Coronary artery (tissue), 2 donors: ENCODE measurements at regions not wholly inside any gene's neighbourhood (a gene's known extent, or its start where the extent isn't known, plus 50 kb on each side); places are given as distances from the start of the nearest gene placed in this dataset.
"Not testable (repeated sequence)": the region's sequence is repeated elsewhere in the genome, so short reads cannot be mapped to it uniquely, and the experiment has no call there.

Experiments used
- DNase-seq: peaks from one replicate; pipeline ENCODE4 v3.0.0-alpha.2; 2017; ENCODE audit warnings: low spot score
- H3K27ac ChIP-seq, 2 donors: fragments of 200-600 bp; sonication (generic); one replicate each; pipeline ENCODE4 v1.5.1; 2016 to 2019
- H3K4me3 ChIP-seq: fragments of 200-600 bp; sonication (generic); 2 replicates; pipeline ENCODE4 v1.5.1; 2016; ENCODE audit warnings: mild to moderate bottlenecking, moderate library complexity
- CTCF ChIP-seq: fragments of 200-600 bp; sonication (generic); IDR thresholded peaks from one replicate; pipeline ENCODE4 v1.5.1; 2019; ENCODE audit warnings: antibody characterized with exemption

- TF ChIP-seq CTCF = no peak
- Histone ChIP-seq H3K4me3 (no peak overlapping the region), H3K27ac (no peak overlapping the region)
- no peak for DNase-seq
Measured at GRCh38 chr18:47708206-47708605, 222.3 kb downstream of the SMAD2 start.

- TF ChIP-seq CTCF = no peak
- no peak overlapping the region for H3K27ac ChIP-seq
- no peak for DNase-seq
Measured at GRCh38 chr18:47701134-47701533, 229.3 kb downstream of the SMAD2 start.

GRCh38 chr18:47696870-47697269 is 233.6 kb downstream of the SMAD2 start:
- Histone ChIP-seq H3K27ac (no peak overlapping the region), H3K4me3 (no peak overlapping the region)
- no peak for DNase-seq
- TF ChIP-seq CTCF = no peak

More at GRCh38 chr18:47701134-47701533, 229.3 kb downstream of the SMAD2 start:
- H3K4me3 ChIP-seq = no peak overlapping the region

GRCh38 chr18:47691611-47692010 is 238.8 kb downstream of the SMAD2 start:
- no peak for DNase-seq
- no peak for TF ChIP-seq CTCF
- Histone ChIP-seq H3K4me3 (no peak overlapping the region), H3K27ac (no peak overlapping the region)

- H3K4me3 ChIP-seq, DNase-seq, H3K27ac ChIP-seq: not testable (repeated sequence)
Measured at GRCh38 chr18:47690778-47691177, 239.7 kb downstream of the SMAD2 start.

- no peak overlapping the region for H3K4me3 ChIP-seq
- DNase-seq = no peak
- TF ChIP-seq CTCF = no peak
- no peak overlapping the region for H3K27ac ChIP-seq
Measured at GRCh38 chr18:47689371-47689770, 241.1 kb downstream of the SMAD2 start.

GRCh38 chr18:47686806-47687205 is 243.7 kb downstream of the SMAD2 start:
- Histone ChIP-seq H3K4me3 (no peak overlapping the region), H3K27ac (no peak overlapping the region)
- TF ChIP-seq CTCF = no peak
- no peak for DNase-seq

GRCh38 chr18:47683774-47684173 is 246.7 kb downstream of the SMAD2 start:
- no peak for DNase-seq
- H3K4me3 ChIP-seq = no peak overlapping the region
- H3K27ac ChIP-seq = no peak overlapping the region
- TF ChIP-seq CTCF = no peak
